ENCODE measurements at regions not wholly inside any gene's neighbourhood (a gene's known extent, or its start where the extent isn't known, plus 50 kb on each side); places are given as distances from the start of the nearest gene placed in this dataset.

- no peak for DNase-seq
Measured at GRCh38 chr2:29974086-29974485, 52.7 kb upstream of the ALK start.

GRCh38 chr2:29977284-29977683 lies 55.9 kb upstream of the ALK start:
- DNase-seq: no peak

- no peak for DNase-seq
Measured at GRCh38 chr2:29981402-29981801, 60.0 kb upstream of the ALK start.

GRCh38 chr2:29983308-29983707 lies 61.9 kb upstream of the ALK start:
- no peak for DNase-seq

GRCh38 chr2:29987146-29987545 lies 65.8 kb upstream of the ALK start:
- DNase-seq: no peak

GRCh38 chr2:29990129-29990528 lies 68.7 kb upstream of the ALK start:
- DNase-seq: no peak

- no peak for DNase-seq
Measured at GRCh38 chr2:29991086-29991485, 69.7 kb upstream of the ALK start.

GRCh38 chr2:29995241-29995640 lies 73.9 kb upstream of the ALK start:
- no peak for DNase-seq

- no peak for DNase-seq
Measured at GRCh38 chr2:30003128-30003527, 81.7 kb upstream of the ALK start.

- DNase-seq: no peak
Measured at GRCh38 chr2:30022444-30023071, 101.2 kb upstream of the ALK start.

GRCh38 chr2:30024281-30024680 lies 102.9 kb upstream of the ALK start:
- no peak for DNase-seq

- peak; percentile 11 to 30 for DNase-seq
Measured at GRCh38 chr2:30026091-30027055, 105.0 kb upstream of the ALK start.

GRCh38 chr2:30029804-30030203 lies 108.4 kb upstream of the ALK start:
- no peak for DNase-seq

GRCh38 chr2:30030361-30030760 lies 109.0 kb upstream of the ALK start:
- DNase-seq: no peak

GRCh38 chr2:30031184-30031583 lies 109.8 kb upstream of the ALK start:
- DNase-seq: no peak

GRCh38 chr2:30034052-30034775 lies 112.6 kb upstream of the YPEL5 start:
- DNase-seq: no peak

- no peak for DNase-seq
Measured at GRCh38 chr2:30037016-30037415, 109.8 kb upstream of the YPEL5 start.

- no peak for DNase-seq
Measured at GRCh38 chr2:30038419-30038818, 108.4 kb upstream of the YPEL5 start.

- DNase-seq: no peak
Measured at GRCh38 chr2:30039101-30039500, 107.7 kb upstream of the YPEL5 start.

GRCh38 chr2:30040147-30040546 lies 106.7 kb upstream of the YPEL5 start:
- DNase-seq: no peak

GRCh38 chr2:30041884-30042283 lies 104.9 kb upstream of the YPEL5 start:
- no peak for DNase-seq

GRCh38 chr2:30046396-30046795 lies 100.4 kb upstream of the YPEL5 start:
- no peak for DNase-seq

- DNase-seq: no peak
Measured at GRCh38 chr2:30046979-30047378, 99.8 kb upstream of the YPEL5 start.

Measured in hippocampal formation (tissue), 2 donors.